Epithelial cell of proximal tubule (primary cell): ENCODE measurements at regions not wholly inside any gene's neighbourhood (a gene's known extent, or its start where the extent isn't known, plus 50 kb on each side); places are given as distances from the start of the nearest gene placed in this dataset.
A peak's percentile ranks its signal among the peaks of the same experiment; 100 is the strongest.

Source experiments
- DNase-seq: peaks from one replicate; pipeline ENCODE4 v3.0.0-alpha.2; 2011; ENCODE audit warnings: low read depth
- H3K4me3 ChIP-seq: 2 replicates; pipeline ENCODE4 v1.5.1; 2011; ENCODE audit warnings: low read depth, mild to moderate bottlenecking, low read length
- TF ChIP-seq, protein P1 (sequence below): conservative IDR thresholded peaks from 2 replicates; pipeline ENCODE4 v1.5.1; 2012; ENCODE audit warnings: low read depth, mild to moderate bottlenecking, low read length

DNA sequence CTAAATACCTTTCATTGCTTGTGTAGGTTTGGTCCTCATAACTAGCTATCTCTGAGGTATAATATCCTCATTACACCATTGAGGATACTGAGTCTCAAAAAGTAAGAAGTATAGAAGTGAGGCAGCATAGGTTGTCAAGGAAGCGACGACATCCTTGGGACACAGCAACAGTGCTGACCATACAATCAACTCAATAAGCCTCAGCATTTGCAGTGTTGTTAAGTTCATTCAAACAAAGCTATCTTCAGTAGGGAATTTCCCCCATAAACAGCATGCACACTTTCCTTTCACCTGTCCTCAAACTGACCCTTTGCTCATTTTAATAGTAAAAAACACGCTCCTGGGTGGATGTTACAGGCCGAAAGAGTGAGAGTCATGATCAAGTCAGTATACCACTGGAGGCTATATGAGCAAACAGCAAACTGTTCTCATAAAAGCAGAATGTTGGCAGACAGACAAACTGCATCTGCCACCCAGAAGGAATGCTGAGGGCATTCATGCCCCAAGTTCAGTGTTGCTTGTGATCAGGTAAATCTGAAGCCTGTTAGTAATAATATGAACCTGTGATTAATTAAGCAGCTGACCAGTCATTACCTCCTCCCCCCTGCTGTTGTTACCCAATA, 756.2 kb upstream of the TENM4 start:
- no peak overlapping the region for H3K4me3 ChIP-seq
- DNase-seq = peak; percentile 26
- TF ChIP-seq, protein P1, sequence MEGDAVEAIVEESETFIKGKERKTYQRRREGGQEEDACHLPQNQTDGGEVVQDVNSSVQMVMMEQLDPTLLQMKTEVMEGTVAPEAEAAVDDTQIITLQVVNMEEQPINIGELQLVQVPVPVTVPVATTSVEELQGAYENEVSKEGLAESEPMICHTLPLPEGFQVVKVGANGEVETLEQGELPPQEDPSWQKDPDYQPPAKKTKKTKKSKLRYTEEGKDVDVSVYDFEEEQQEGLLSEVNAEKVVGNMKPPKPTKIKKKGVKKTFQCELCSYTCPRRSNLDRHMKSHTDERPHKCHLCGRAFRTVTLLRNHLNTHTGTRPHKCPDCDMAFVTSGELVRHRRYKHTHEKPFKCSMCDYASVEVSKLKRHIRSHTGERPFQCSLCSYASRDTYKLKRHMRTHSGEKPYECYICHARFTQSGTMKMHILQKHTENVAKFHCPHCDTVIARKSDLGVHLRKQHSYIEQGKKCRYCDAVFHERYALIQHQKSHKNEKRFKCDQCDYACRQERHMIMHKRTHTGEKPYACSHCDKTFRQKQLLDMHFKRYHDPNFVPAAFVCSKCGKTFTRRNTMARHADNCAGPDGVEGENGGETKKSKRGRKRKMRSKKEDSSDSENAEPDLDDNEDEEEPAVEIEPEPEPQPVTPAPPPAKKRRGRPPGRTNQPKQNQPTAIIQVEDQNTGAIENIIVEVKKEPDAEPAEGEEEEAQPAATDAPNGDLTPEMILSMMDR = no peak

DNA sequence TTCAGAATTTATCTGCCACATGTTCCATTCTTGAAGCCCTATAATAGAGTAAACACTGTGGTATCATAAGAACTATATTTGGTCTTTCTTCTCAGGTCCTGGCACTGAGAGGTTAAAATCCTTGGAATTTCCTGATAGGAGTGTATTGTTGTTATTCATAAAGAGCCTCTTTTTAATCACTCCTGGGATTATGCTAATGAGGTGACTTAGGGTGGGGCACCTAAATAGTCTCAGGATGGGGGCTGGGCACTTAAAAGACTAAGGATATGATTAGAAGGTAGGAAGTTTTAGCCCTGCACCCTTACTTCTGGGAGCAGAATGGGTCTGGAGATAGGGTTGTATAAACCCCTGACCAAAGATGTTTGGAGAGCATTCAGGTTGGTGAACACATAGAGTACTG, 755.2 kb upstream of the TENM4 start:
- TF ChIP-seq, protein P1 = no peak
- DNase-seq = no peak
- no peak overlapping the region for H3K4me3 ChIP-seq

DNA sequence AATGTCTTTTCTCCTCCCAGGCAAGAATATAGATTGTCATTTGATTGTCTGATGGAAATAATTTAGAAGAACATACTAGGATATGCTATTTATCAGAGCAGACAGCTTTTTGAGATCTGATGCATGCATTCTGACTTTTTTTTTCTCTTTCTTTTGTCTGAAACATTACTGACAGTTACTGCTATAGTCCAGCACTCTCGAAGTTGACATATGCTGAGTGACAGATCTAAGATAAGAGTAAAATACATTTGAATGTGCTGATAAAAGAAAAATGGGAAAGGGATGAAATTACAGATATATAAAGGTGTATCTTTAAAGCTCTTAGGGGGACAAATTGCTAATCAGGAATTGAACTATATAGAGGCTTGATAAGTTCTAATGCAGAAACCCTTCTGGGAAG, 753.8 kb upstream of the TENM4 start:
- DNase-seq = no peak
- H3K4me3 ChIP-seq = no peak overlapping the region
- TF ChIP-seq, protein P1 = no peak

DNA sequence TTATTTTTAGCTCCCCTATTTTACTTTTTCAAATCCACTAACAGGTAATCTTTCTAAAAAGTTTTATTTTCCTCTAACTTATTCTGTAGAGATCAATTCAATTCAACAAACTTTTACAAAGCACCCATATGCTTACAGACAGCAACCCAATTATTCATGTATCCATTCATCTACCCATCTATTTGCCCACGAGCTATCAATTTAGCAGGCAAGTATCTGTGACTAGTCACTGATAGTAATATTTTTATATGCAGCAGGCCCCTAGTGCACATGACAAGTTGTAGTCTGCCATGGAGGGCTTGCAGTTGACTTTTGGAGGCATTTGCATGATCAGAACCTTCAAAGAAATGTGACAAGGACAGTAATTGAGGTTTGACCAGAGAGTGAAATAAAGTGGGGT, 753.2 kb upstream of the TENM4 start:
- H3K4me3 ChIP-seq = no peak overlapping the region
- no peak for DNase-seq
- TF ChIP-seq, protein P1 = no peak

DNA sequence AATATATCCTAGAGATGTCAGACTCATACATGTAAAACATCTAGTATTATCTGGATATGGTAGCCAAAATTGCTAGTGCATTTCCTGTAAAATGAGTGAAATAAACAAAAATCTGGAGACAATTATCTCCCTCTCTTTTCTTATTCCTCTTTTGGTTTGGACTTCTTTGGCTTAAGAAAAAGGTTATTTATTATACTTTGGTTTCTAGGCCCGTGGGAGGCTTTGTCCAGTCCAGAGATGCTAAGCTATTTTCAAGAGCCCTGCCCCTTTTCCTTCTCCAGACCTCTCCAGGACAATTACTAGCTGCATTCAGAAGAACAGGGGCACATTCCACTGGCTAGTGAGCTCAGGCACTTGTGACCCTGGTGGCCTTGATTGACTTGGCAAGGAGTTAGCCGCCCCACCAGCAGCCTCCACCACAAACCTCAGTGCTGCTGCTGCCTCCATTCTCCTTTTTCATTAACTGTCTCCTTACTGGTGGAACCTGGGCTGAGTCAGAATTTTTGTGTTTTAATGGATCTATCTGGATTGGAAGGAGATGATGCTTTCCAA, 747.3 kb upstream of the TENM4 start:
- DNase-seq = no peak
- no peak overlapping the region for H3K4me3 ChIP-seq
- TF ChIP-seq, protein P1 = no peak

DNA sequence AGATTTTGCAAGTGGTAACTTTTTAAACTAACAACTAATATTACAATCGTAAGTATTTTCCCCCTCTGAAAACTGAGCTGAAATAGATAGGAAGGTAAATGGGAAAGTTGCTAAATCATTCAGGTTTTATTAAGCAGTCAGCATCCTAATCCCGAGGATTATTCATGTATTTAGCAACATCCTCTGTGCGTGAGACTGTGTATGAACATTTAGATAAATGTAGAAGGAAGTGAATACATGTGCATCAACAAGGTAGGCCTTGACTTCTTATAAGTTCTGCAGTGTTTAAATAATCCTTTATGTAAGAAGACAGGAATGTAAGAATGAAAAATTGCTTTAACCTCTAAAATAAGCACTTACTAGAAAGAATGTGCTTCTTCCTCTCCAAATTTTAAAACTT, 745.9 kb upstream of the TENM4 start:
- TF ChIP-seq, protein P1 = no peak
- no peak for DNase-seq
- H3K4me3 ChIP-seq = no peak overlapping the region

DNA sequence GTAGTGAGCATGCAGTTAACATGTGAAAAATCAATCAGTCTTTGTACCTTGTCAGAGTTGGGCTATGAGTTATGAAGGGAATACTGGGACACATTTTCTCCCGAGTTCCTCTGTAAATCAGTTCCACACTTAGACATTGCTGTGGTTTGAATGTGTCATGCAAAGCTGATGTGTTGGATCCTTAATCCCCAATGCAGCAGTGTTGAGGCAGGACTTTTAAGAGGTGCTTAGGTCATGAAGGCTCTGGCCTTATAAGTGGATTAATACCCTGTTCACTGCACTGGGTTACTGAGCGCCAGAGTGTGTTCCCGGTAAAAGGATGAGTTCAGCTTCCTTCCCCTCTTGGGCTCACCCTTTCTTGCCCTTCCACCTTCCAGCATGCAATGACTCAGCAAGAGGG, 742.1 kb upstream of the TENM4 start:
- TF ChIP-seq, protein P1 = no peak
- DNase-seq = no peak
- H3K4me3 ChIP-seq = no peak overlapping the region
